Transverse colon (tissue), 3 donors: ENCODE measurements at regions not wholly inside any gene's neighbourhood (a gene's known extent, or its start where the extent isn't known, plus 50 kb on each side); places are given as distances from the start of the nearest gene placed in this dataset.

Experiments used
- CTCF ChIP-seq, 5 experiments: fragments of 200-600 bp in 3 of 5; fragments of 450-650 bp in 2 of 5; sonication (generic) in 3 of 5; IDR thresholded peaks; 1 replicate in 2 of 5; 2 replicates in 3 of 5; pipeline ENCODE4 v1.5.1; 2016 to 2017; ENCODE audit warnings: antibody characterized with exemption in 5 of 5, inconsistent platforms in 3 of 5, mild to moderate bottlenecking in 2 of 5, moderate library complexity in 1 of 5
- POLR2A ChIP-seq: fragments of 450-650 bp; IDR thresholded peaks from one replicate; pipeline ENCODE4 v1.6.1; 2016; ENCODE audit warnings: antibody characterized with exemption, mild to moderate bottlenecking, moderate library complexity

- TF ChIP-seq CTCF (IDR thresholded peaks at IDR 0.05) (no peak), POLR2A (no peak)
Measured at GRCh38 chr1:101152633-101153032, 84.2 kb upstream of the S1PR1 start.
